A549 (cell line): ENCODE measurements at regions not wholly inside any gene's neighbourhood (a gene's known extent, or its start where the extent isn't known, plus 50 kb on each side); places are given as distances from the start of the nearest gene placed in this dataset.

ENCODE experiments used
- ATAC-seq, 2 experiments: fragments of 200-7000 bp in 1 of 2; fragments of >200 bp in 1 of 2; cut with Nextera tagmentation in 1 of 2; cut with Tn5 transposase in 1 of 2; 3 replicates each; pipeline versions ENCODE4 v1.8.0 to v1.9.1; 2018 to 2020; ENCODE audit warnings: mild to moderate bottlenecking in 1 of 2, moderate library complexity in 1 of 2
- CTCF ChIA-PET: fragments of 300-600 bp; sonication (Branson Sonifier 250); formaldehyde crosslinking; extraction: SDS; loops from one replicate; lab custom pipeline; 2021; ENCODE audit warnings: antibody characterized with exemption, inconsistent platforms; lab: Yijun Ruan, JAX
- POLR2A ChIA-PET: fragments of 350-600 bp; formaldehyde crosslinking; extraction: SDS; loops from one replicate; lab custom pipeline; 2021; ENCODE audit warnings: antibody characterized with exemption, inconsistent platforms; lab: Yijun Ruan, JAX
- DNase-seq, 2 experiments: peaks; one replicate each; pipeline versions ENCODE4 v3.0.0 to v3.0.0-alpha.2; 2011 to 2016; ENCODE audit warnings: low read depth in 1 of 2, low spot score in 1 of 2
- FAIRE-seq: peaks from 2 replicates; lab custom pipeline; 2011; peaks lifted over from hg19 to GRCh38; lab: Jason Lieb, UNC
- H3K27ac ChIP-seq, 2 experiments: fragments of >200 bp; sonication (Bioruptor Twin); formaldehyde crosslinking; 3 replicates each; pipeline ENCODE4 v1.5.1; 2016 to 2017
- H3K4me1 ChIP-seq: fragments of >200 bp; sonication (Bioruptor Twin); formaldehyde crosslinking; 3 replicates; pipeline ENCODE4 v1.6.1; 2016
- H3K4me2 ChIP-seq: fragments of >200 bp; sonication (Bioruptor Twin); formaldehyde crosslinking; 3 replicates; pipeline ENCODE4 v1.6.1; 2016
- H3K4me3 ChIP-seq: fragments of >200 bp; sonication (Bioruptor Twin); formaldehyde crosslinking; 3 replicates; pipeline ENCODE4 v1.5.1; 2016
- H3K9me3 ChIP-seq: fragments of >200 bp; sonication (Bioruptor Twin); formaldehyde crosslinking; 3 replicates; pipeline ENCODE4 v1.6.1; 2016
- ATOH8 ChIP-seq: fragments of 250-450 bp; sonication (Bioruptor Pico); IDR thresholded peaks from 2 replicates; pipeline ENCODE4 v1.5.0; 2020; ENCODE audit warnings: low read depth, mild to moderate bottlenecking, moderate library complexity
- BHLHE40 ChIP-seq: IDR thresholded peaks from 2 replicates; pipeline ENCODE4 v1.6.1; 2012; ENCODE audit warnings: low read depth, low read length, inconsistent platforms
- CHD4 ChIP-seq: fragments of 200-600 bp; sonication (generic); IDR thresholded peaks from 2 replicates; pipeline ENCODE4 v1.6.1; 2016; ENCODE audit warnings: antibody characterized with exemption, mild to moderate bottlenecking, borderline replicate concordance
- CTCF ChIP-seq: fragments of >200 bp; sonication (Bioruptor Twin); formaldehyde crosslinking; IDR thresholded peaks from 3 replicates; pipeline ENCODE4 v1.5.1; 2016
- EHF ChIP-seq: fragments of 250-450 bp; sonication (Bioruptor Pico); IDR thresholded peaks from 2 replicates; pipeline ENCODE4 v1.5.0; 2020; ENCODE audit warnings: mild to moderate bottlenecking
- ELK1 ChIP-seq: fragments of 150-350 bp; IDR thresholded peaks from 2 replicates; pipeline ENCODE4 v1.6.1; 2014; ENCODE audit warnings: low read depth, mild to moderate bottlenecking, low read length
- FOSB ChIP-seq: fragments of 250-450 bp; sonication (Bioruptor Pico); IDR thresholded peaks from 2 replicates; pipeline ENCODE4 v1.5.0; 2020; ENCODE audit warnings: mild to moderate bottlenecking, moderate library complexity
- HDAC2 ChIP-seq: fragments of 200-600 bp; sonication (generic); IDR thresholded peaks from 2 replicates; pipeline ENCODE4 v1.6.1; 2016
- HES2 ChIP-seq: fragments of >200 bp; sonication (Bioruptor Twin); formaldehyde crosslinking; IDR thresholded peaks from 2 replicates; pipeline ENCODE4 v1.6.1; 2016
- HEYL ChIP-seq: fragments of 250-450 bp; sonication (Bioruptor Pico); IDR thresholded peaks from 2 replicates; pipeline ENCODE4 v1.8.0; 2021; ENCODE audit warnings: mild to moderate bottlenecking, moderate library complexity
- HOXA7 ChIP-seq: fragments of 250-450 bp; sonication (Bioruptor Pico); IDR thresholded peaks from 2 replicates; pipeline ENCODE4 v1.5.0; 2020; ENCODE audit warnings: mild to moderate bottlenecking, moderate library complexity
- HOXB5 ChIP-seq: fragments of 250-450 bp; sonication (Bioruptor Pico); IDR thresholded peaks from 2 replicates; pipeline ENCODE4 v1.5.0; 2020; ENCODE audit warnings: mild to moderate bottlenecking, moderate library complexity
- JUNB ChIP-seq: fragments of >200 bp; sonication (Bioruptor Twin); formaldehyde crosslinking; IDR thresholded peaks from 2 replicates; pipeline ENCODE4 v1.6.1; 2016
- KDM1A ChIP-seq: fragments of 200-600 bp; sonication (generic); IDR thresholded peaks from 2 replicates; pipeline ENCODE4 v1.6.1; 2016; ENCODE audit warnings: low read depth, mild to moderate bottlenecking
- MAFK ChIP-seq: fragments of 450-650 bp; IDR thresholded peaks from 2 replicates; pipeline ENCODE4 v1.6.1; 2014; ENCODE audit not compliant: partially characterized antibody
- MAX ChIP-seq: IDR thresholded peaks from 2 replicates; pipeline ENCODE4 v1.6.1; 2012
- MYC ChIP-seq: IDR thresholded peaks from 2 replicates; pipeline ENCODE4 v1.6.1; 2012; ENCODE audit warnings: mild to moderate bottlenecking, inconsistent platforms, low read length, improper control_type of control experiment, borderline replicate concordance
- NFE2L2 ChIP-seq: fragments of 150-350 bp; conservative IDR thresholded peaks from 2 replicates; pipeline ENCODE4 v1.6.1; 2014; ENCODE audit warnings: low read length
- NPAS2 ChIP-seq: fragments of 250-450 bp; sonication (Bioruptor Pico); IDR thresholded peaks from 2 replicates; pipeline ENCODE4 v1.8.0; 2022; ENCODE audit warnings: mild to moderate bottlenecking, moderate library complexity, borderline replicate concordance
- POLR2AphosphoS2 ChIP-seq: conservative IDR thresholded peaks from 2 replicates; pipeline ENCODE4 v1.6.1; 2012; ENCODE audit warnings: low read length, improper control_type of control experiment, inconsistent platforms
- RARB ChIP-seq: fragments of 250-450 bp; sonication (Bioruptor Pico); IDR thresholded peaks from 2 replicates; pipeline ENCODE4 v1.8.0; 2021; ENCODE audit warnings: mild to moderate bottlenecking, moderate library complexity
- RCOR1 ChIP-seq: fragments of 150-350 bp; IDR thresholded peaks from 2 replicates; pipeline ENCODE4 v1.6.1; 2014; ENCODE audit warnings: antibody characterized with exemption, low read length, low read depth
- REST ChIP-seq: fragments of 200-600 bp; sonication (generic); IDR thresholded peaks from 2 replicates; pipeline ENCODE4 v1.6.1; 2016; ENCODE audit warnings: antibody characterized with exemption, mild to moderate bottlenecking, moderate library complexity
- SMC3 ChIP-seq: fragments of >200 bp; sonication (Bioruptor Twin); formaldehyde crosslinking; IDR thresholded peaks from 3 replicates; pipeline ENCODE4 v1.6.1; 2018; ENCODE audit warnings: inconsistent platforms
- TFCP2L1 ChIP-seq: fragments of 250-450 bp; sonication (Bioruptor Pico); IDR thresholded peaks from 2 replicates; pipeline ENCODE4 v1.5.0; 2021; ENCODE audit warnings: mild to moderate bottlenecking
- USF2 ChIP-seq: fragments of 450-650 bp; IDR thresholded peaks from 2 replicates; pipeline ENCODE4 v1.6.1; 2014; ENCODE audit warnings: antibody characterized with exemption
- ZC3H11A ChIP-seq: fragments of 450-650 bp; IDR thresholded peaks from 2 replicates; pipeline ENCODE4 v1.6.1; 2014; ENCODE audit warnings: antibody characterized with exemption, mild to moderate bottlenecking
- WGBS: methylation state at CpG from one replicate; pipeline ENCODE4 v1.1.6; 2017; ENCODE audit errors: missing lambda C conversion rate; 5-methylcytosine and 5-hydroxymethylcytosine counted together

- ChIA-PET POLR2A (no interaction called here), CTCF (no interaction called here)
- H3K9me3 ChIP-seq = no peaks in the 10 kb centered on the region
- H3K4me1 ChIP-seq = no peaks in the 10 kb centered on the region
- no peak for TF ChIP-seq HOXA7 (CRISPR knock-in tag)
- no peak for TF ChIP-seq HES2
- no peak for TF ChIP-seq SMC3
- no peak for TF ChIP-seq HEYL
- TF ChIP-seq CTCF = no peak
- TF ChIP-seq RARB = no peak
- TF ChIP-seq NPAS2 (CRISPR knock-in tag) = no peak
- no peak for TF ChIP-seq MYC
- no peak for TF ChIP-seq RCOR1
- TF ChIP-seq BHLHE40 = no peak
- TF ChIP-seq CHD4 = no peak
- TF ChIP-seq KDM1A = no peak
- TF ChIP-seq FOSB (CRISPR knock-in tag) = no peak
- TF ChIP-seq POLR2AphosphoS2 = no peak
- no peak for TF ChIP-seq MAFK
- TF ChIP-seq MAX = no peak
- TF ChIP-seq ELK1 = no peak
- no peak for TF ChIP-seq REST
- no peak for TF ChIP-seq NFE2L2
- no peak for TF ChIP-seq EHF
- no peak for FAIRE-seq
- 83% methylated on average over 2 of the region's 2 CpGs for WGBS
- no peak overlapping the region for H3K4me3 ChIP-seq
- H3K27ac ChIP-seq = no peak overlapping the region
- DNase-seq = no peak
- no peak overlapping the region for H3K4me2 ChIP-seq
- no peak for ATAC-seq
These were observed 543.2 kb downstream of the SLITRK6 start for GRCh38 chr13:85255978-85256377.

- H3K4me3 ChIP-seq = no peak overlapping the region
- H3K4me2 ChIP-seq = no peak overlapping the region
- no peaks in the 10 kb centered on the region for H3K4me1 ChIP-seq
- DNase-seq = no peak
- no peak for ATAC-seq
- no peak for FAIRE-seq
- no peaks in the 10 kb centered on the region for H3K9me3 ChIP-seq
- H3K27ac ChIP-seq = no peak overlapping the region
- ChIA-PET POLR2A (no interaction called here), CTCF (no interaction called here)
- WGBS = 86% methylated on average over 6 of the region's 6 CpGs
- TF ChIP-seq HDAC2 = no peak
- TF ChIP-seq SMC3 = no peak
- no peak for TF ChIP-seq JUNB
- TF ChIP-seq BHLHE40 = no peak
- no peak for TF ChIP-seq ATOH8 (CRISPR knock-in tag)
- TF ChIP-seq ZC3H11A = no peak
- no peak for TF ChIP-seq MAX
- no peak for TF ChIP-seq HOXB5 (CRISPR knock-in tag)
- TF ChIP-seq REST = no peak
- TF ChIP-seq USF2 = no peak
- TF ChIP-seq TFCP2L1 = no peak
These were observed 544.6 kb downstream of the SLITRK6 start for GRCh38 chr13:85254641-85255040.
